ENCODE measurements at regions not wholly inside any gene's neighbourhood (a gene's known extent, or its start where the extent isn't known, plus 50 kb on each side); places are given as distances from the start of the nearest gene placed in this dataset.

DNA sequence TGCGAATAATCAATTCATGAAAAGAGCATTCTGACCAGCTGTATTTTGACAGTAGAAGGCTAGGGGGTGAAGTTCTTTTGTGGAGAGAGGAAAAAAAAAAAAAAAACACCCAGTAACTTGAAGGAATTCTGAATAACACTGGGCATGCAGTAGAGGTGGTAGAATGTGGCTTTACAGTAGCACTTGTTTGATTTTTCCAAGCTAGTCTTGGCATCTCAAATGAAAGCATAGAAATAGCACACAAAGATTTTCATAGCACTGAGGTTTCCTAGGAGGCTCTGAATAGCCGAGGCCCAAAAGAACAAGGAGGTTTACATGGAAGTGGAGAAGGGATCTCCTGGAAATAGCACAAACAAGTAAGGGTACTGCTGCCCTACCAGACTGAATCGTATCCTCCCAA lies 470.2 kb upstream of the CDH20 start:
- no peak overlapping the region for H3K4me2 ChIP-seq
- WGBS (ENCODE audit: missing lambda C conversion rate), result 11% methylated on average over 3 of the region's 3 CpGs
- ChIA-PET POLR2A (no interaction called here), CTCF (no interaction called here)
- H3K9me3 ChIP-seq, result no peaks in the 10 kb centered on the region
- DNase-seq (ENCODE audit: low read depth in 1 of 2, low spot score in 1 of 2) (no peak), ATAC-seq (no peak), FAIRE-seq (no peak)
- TF ChIP-seq FOXS1 (CRISPR knock-in tag; IDR thresholded peaks at IDR 0.05) (no peak), SREBF2 (IDR thresholded peaks at IDR 0.05) (no peak), HOXB13 (CRISPR knock-in tag; IDR thresholded peaks at IDR 0.05; ENCODE audit: low read depth) (no peak), SMC3 (IDR thresholded peaks at IDR 0.05) (no peak), JUN (IDR thresholded peaks at IDR 0.05) (no peak), HOXB5 (CRISPR knock-in tag; IDR thresholded peaks at IDR 0.05) (no peak), CBX2 (IDR thresholded peaks at IDR 0.05; ENCODE audit: borderline replicate concordance, low read depth) (no peak), GATA3 (IDR thresholded peaks at IDR 0.05; ENCODE audit: borderline replicate concordance) (no peak), CHD2 (IDR thresholded peaks at IDR 0.05; ENCODE audit: low read length, partially characterized antibody) (no peak), KDM1A (IDR thresholded peaks at IDR 0.05; ENCODE audit: low read depth) (no peak), POLR2AphosphoS2 (conservative IDR thresholded peaks at IDR 0.05; ENCODE audit: low read length) (no peak), ZC3H11A (IDR thresholded peaks at IDR 0.05) (no peak)
- TF ChIP-seq, protein P1, sequence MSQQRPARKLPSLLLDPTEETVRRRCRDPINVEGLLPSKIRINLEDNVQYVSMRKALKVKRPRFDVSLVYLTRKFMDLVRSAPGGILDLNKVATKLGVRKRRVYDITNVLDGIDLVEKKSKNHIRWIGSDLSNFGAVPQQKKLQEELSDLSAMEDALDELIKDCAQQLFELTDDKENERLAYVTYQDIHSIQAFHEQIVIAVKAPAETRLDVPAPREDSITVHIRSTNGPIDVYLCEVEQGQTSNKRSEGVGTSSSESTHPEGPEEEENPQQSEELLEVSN (IDR thresholded peaks at IDR 0.05; ENCODE audit: borderline replicate concordance, low read depth), result no peak
- TF ChIP-seq, protein P2, sequence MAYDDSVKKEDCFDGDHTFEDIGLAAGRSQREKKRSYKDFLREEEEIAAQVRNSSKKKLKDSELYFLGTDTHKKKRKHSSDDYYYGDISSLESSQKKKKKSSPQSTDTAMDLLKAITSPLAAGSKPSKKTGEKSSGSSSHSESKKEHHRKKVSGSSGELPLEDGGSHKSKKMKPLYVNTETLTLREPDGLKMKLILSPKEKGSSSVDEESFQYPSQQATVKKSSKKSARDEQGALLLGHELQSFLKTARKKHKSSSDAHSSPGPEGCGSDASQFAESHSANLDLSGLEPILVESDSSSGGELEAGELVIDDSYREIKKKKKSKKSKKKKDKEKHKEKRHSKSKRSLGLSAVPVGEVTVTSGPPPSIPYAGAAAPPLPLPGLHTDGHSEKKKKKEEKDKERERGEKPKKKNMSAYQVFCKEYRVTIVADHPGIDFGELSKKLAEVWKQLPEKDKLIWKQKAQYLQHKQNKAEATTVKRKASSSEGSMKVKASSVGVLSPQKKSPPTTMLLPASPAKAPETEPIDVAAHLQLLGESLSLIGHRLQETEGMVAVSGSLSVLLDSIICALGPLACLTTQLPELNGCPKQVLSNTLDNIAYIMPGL (CRISPR knock-in tag; IDR thresholded peaks at IDR 0.05; ENCODE audit: borderline replicate concordance), result no peak
- TF ChIP-seq, protein P3, sequence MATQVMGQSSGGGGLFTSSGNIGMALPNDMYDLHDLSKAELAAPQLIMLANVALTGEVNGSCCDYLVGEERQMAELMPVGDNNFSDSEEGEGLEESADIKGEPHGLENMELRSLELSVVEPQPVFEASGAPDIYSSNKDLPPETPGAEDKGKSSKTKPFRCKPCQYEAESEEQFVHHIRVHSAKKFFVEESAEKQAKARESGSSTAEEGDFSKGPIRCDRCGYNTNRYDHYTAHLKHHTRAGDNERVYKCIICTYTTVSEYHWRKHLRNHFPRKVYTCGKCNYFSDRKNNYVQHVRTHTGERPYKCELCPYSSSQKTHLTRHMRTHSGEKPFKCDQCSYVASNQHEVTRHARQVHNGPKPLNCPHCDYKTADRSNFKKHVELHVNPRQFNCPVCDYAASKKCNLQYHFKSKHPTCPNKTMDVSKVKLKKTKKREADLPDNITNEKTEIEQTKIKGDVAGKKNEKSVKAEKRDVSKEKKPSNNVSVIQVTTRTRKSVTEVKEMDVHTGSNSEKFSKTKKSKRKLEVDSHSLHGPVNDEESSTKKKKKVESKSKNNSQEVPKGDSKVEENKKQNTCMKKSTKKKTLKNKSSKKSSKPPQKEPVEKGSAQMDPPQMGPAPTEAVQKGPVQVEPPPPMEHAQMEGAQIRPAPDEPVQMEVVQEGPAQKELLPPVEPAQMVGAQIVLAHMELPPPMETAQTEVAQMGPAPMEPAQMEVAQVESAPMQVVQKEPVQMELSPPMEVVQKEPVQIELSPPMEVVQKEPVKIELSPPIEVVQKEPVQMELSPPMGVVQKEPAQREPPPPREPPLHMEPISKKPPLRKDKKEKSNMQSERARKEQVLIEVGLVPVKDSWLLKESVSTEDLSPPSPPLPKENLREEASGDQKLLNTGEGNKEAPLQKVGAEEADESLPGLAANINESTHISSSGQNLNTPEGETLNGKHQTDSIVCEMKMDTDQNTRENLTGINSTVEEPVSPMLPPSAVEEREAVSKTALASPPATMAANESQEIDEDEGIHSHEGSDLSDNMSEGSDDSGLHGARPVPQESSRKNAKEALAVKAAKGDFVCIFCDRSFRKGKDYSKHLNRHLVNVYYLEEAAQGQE (IDR thresholded peaks at IDR 0.05), result no peak
- TF ChIP-seq, protein P4, sequence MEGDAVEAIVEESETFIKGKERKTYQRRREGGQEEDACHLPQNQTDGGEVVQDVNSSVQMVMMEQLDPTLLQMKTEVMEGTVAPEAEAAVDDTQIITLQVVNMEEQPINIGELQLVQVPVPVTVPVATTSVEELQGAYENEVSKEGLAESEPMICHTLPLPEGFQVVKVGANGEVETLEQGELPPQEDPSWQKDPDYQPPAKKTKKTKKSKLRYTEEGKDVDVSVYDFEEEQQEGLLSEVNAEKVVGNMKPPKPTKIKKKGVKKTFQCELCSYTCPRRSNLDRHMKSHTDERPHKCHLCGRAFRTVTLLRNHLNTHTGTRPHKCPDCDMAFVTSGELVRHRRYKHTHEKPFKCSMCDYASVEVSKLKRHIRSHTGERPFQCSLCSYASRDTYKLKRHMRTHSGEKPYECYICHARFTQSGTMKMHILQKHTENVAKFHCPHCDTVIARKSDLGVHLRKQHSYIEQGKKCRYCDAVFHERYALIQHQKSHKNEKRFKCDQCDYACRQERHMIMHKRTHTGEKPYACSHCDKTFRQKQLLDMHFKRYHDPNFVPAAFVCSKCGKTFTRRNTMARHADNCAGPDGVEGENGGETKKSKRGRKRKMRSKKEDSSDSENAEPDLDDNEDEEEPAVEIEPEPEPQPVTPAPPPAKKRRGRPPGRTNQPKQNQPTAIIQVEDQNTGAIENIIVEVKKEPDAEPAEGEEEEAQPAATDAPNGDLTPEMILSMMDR (IDR thresholded peaks at IDR 0.05), result no peak
- TF ChIP-seq, protein P5, sequence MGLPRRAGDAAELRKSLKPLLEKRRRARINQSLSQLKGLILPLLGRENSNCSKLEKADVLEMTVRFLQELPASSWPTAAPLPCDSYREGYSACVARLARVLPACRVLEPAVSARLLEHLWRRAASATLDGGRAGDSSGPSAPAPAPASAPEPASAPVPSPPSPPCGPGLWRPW (IDR thresholded peaks at IDR 0.05), result no peak
- H3K4me3 ChIP-seq, result no peak overlapping the region
- no peaks in the 10 kb centered on the region for H3K4me1 ChIP-seq
- H3K27ac ChIP-seq, result no peak overlapping the region

DNA sequence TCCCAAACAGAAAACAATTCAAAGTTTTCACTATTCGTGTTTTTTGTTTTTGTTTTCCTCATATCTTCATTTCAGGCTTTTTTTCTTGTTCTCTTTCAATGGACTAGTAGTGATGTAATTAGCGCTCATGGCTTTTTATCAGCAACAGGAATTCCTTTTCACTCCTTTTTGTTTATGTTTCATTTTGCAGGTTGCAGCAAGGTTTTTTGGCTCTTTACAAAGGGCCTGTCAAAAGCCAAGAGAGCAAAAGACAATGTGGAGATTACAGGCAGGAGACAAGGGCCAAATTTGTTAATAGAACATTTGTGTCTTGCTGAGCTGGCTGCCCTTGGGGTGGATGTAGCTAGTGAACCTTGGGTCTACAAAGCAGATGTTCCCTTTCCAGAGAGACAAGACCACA lies 467.4 kb upstream of the CDH20 start:
- no peak overlapping the region for H3K4me2 ChIP-seq
- DNase-seq (ENCODE audit: low read depth in 1 of 2, low spot score in 1 of 2), result no peak
- ChIA-PET POLR2A (no interaction called here), CTCF (no interaction called here)
- no peaks in the 10 kb centered on the region for H3K4me1 ChIP-seq
- no peak for FAIRE-seq
- no peak for TF ChIP-seq POLR2AphosphoS2 (conservative IDR thresholded peaks at IDR 0.05; ENCODE audit: low read length)
- TF ChIP-seq, protein P6, sequence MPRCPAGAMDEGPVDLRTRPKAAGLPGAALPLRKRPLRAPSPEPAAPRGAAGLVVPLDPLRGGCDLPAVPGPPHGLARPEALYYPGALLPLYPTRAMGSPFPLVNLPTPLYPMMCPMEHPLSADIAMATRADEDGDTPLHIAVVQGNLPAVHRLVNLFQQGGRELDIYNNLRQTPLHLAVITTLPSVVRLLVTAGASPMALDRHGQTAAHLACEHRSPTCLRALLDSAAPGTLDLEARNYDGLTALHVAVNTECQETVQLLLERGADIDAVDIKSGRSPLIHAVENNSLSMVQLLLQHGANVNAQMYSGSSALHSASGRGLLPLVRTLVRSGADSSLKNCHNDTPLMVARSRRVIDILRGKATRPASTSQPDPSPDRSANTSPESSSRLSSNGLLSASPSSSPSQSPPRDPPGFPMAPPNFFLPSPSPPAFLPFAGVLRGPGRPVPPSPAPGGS (IDR thresholded peaks at IDR 0.05), result no peak
- no peak for TF ChIP-seq ZC3H11A (IDR thresholded peaks at IDR 0.05)
- no peak for TF ChIP-seq MYC (IDR thresholded peaks at IDR 0.05; ENCODE audit: borderline replicate concordance, low read length)
- TF ChIP-seq PHF8 (IDR thresholded peaks at IDR 0.05; ENCODE audit: borderline replicate concordance, low read depth), result no peak
- TF ChIP-seq RAD21 (conservative IDR thresholded peaks at IDR 0.05 in 1 of 2, IDR thresholded peaks at IDR 0.05 in 1 of 2), result no peak
- TF ChIP-seq, protein P7, sequence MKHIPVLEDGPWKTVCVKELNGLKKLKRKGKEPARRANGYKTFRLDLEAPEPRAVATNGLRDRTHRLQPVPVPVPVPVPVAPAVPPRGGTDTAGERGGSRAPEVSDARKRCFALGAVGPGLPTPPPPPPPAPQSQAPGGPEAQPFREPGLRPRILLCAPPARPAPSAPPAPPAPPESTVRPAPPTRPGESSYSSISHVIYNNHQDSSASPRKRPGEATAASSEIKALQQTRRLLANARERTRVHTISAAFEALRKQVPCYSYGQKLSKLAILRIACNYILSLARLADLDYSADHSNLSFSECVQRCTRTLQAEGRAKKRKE (CRISPR knock-in tag; IDR thresholded peaks at IDR 0.05; ENCODE audit: low read depth), result no peak
- ATAC-seq, result no peak
- WGBS (ENCODE audit: missing lambda C conversion rate), result 32% methylated on average over 2 of the region's 2 CpGs
- no peaks in the 10 kb centered on the region for H3K9me3 ChIP-seq
- H3K27ac ChIP-seq, result no peak overlapping the region
- H3K4me3 ChIP-seq, result no peak overlapping the region
